Keratinocyte (primary cell): ENCODE measurements at regions not wholly inside any gene's neighbourhood (a gene's known extent, or its start where the extent isn't known, plus 50 kb on each side); places are given as distances from the start of the nearest gene placed in this dataset.
A peak's percentile ranks its signal among the peaks of the same experiment; 100 is the strongest.

Source experiments
- DNase-seq: peaks from one replicate; pipeline ENCODE4 v3.0.0-alpha.2; 2011; ENCODE audit warnings: low read depth, missing footprints, low spot score
- FAIRE-seq: peaks from 2 replicates; lab custom pipeline; 2011; peaks lifted over from hg19 to GRCh38; lab: Jason Lieb, UNC
- H2AFZ ChIP-seq: 2 replicates; pipeline ENCODE4 v1.6.0; 2012; ENCODE audit warnings: low read length, control low read depth, inconsistent platforms; ENCODE audit not compliant: control insufficient read depth
- H3K27ac ChIP-seq: 2 replicates; pipeline ENCODE4 v1.5.1; 2011; ENCODE audit warnings: low read length; ENCODE audit not compliant: control insufficient read depth, insufficient read depth
- H3K27me3 ChIP-seq: 3 replicates; pipeline ENCODE4 v1.6.0; 2011; ENCODE audit warnings: low read length; ENCODE audit not compliant: control insufficient read depth, insufficient read depth; ENCODE audit errors: extremely low read depth
- H3K36me3 ChIP-seq, 2 experiments: 2 replicates in 1 of 2; 3 replicates in 1 of 2; pipeline ENCODE4 v1.5.1; 2011; ENCODE audit warnings: low read length in 2 of 2, mild to moderate bottlenecking in 1 of 2; ENCODE audit not compliant: control insufficient read depth in 2 of 2, insufficient read depth in 2 of 2; ENCODE audit errors: extremely low read depth in 1 of 2
- H3K4me1 ChIP-seq: 3 replicates; pipeline ENCODE4 v1.5.1; 2011; ENCODE audit warnings: low read length; ENCODE audit not compliant: control insufficient read depth, insufficient read depth; ENCODE audit errors: extremely low read depth
- H3K4me2 ChIP-seq: 3 replicates; pipeline ENCODE4 v1.6.0; 2011; ENCODE audit warnings: low read depth, low read length; ENCODE audit not compliant: control insufficient read depth, insufficient read depth; ENCODE audit errors: extremely low read depth
- H3K4me3 ChIP-seq, 3 experiments: fragments of 200-600 bp in 1 of 3; sonication (generic) in 1 of 3; 2 replicates in 2 of 3; 3 replicates in 1 of 3; pipeline ENCODE4 v1.5.1; 2011 to 2016; ENCODE audit warnings: low read length in 3 of 3, mild to moderate bottlenecking in 3 of 3, control low read depth in 2 of 3, inconsistent platforms in 1 of 3, low read depth in 1 of 3, mixed read lengths in 1 of 3, mixed run types in 1 of 3, moderate library complexity in 1 of 3; ENCODE audit not compliant: control insufficient read depth in 2 of 3, insufficient read depth in 2 of 3; ENCODE audit errors: extremely low read depth in 1 of 3
- H3K79me2 ChIP-seq: 2 replicates; pipeline ENCODE4 v1.6.0; 2012; ENCODE audit warnings: low read length; ENCODE audit not compliant: control insufficient read depth, insufficient read depth
- H3K9ac ChIP-seq: 3 replicates; pipeline ENCODE4 v1.6.0; 2011; ENCODE audit warnings: low read length; ENCODE audit not compliant: control insufficient read depth, insufficient read depth; ENCODE audit errors: extremely low read depth
- H3K9me1 ChIP-seq: 3 replicates; pipeline ENCODE4 v1.6.0; 2011; ENCODE audit warnings: low read length; ENCODE audit not compliant: control insufficient read depth, insufficient read depth; ENCODE audit errors: extremely low read depth
- H3K9me3 ChIP-seq: 2 replicates; pipeline ENCODE4 v1.5.1; 2012; ENCODE audit warnings: low read depth, low read length; ENCODE audit not compliant: control insufficient read depth
- H4K20me1 ChIP-seq: 3 replicates; pipeline ENCODE4 v1.6.0; 2011; ENCODE audit warnings: low read length; ENCODE audit not compliant: control insufficient read depth, insufficient read depth; ENCODE audit errors: extremely low read depth
- CTCF ChIP-seq, 3 experiments: IDR thresholded peaks in 1 of 3; conservative IDR thresholded peaks in 1 of 3; optimal IDR thresholded peaks in 1 of 3; 2 replicates in 2 of 3; 3 replicates in 1 of 3; pipeline versions ENCODE3 to v1.5.1; 2011; ENCODE audit warnings: low read length in 3 of 3, mild to moderate bottlenecking in 3 of 3, moderate library complexity in 2 of 3, control low read depth in 1 of 3, inconsistent platforms in 1 of 3; ENCODE audit not compliant: insufficient read depth in 2 of 3; ENCODE audit errors: extremely low read depth in 1 of 3
- EZH2 ChIP-seq: IDR thresholded peaks from one replicate; pipeline ENCODE4 v1.6.1; 2012; ENCODE audit warnings: inconsistent platforms, mild to moderate bottlenecking, low read length, moderate library complexity
- dilution Hi-C: fragments of 300-500 bp; cut with MboI; formaldehyde crosslinking; loops from one replicate; pipeline ENCODE4 v1.7.0; 2020; ENCODE audit warnings: low sequenced_read_pairs; ENCODE audit not compliant: extremely low pct_ligation_motif_present

DNA sequence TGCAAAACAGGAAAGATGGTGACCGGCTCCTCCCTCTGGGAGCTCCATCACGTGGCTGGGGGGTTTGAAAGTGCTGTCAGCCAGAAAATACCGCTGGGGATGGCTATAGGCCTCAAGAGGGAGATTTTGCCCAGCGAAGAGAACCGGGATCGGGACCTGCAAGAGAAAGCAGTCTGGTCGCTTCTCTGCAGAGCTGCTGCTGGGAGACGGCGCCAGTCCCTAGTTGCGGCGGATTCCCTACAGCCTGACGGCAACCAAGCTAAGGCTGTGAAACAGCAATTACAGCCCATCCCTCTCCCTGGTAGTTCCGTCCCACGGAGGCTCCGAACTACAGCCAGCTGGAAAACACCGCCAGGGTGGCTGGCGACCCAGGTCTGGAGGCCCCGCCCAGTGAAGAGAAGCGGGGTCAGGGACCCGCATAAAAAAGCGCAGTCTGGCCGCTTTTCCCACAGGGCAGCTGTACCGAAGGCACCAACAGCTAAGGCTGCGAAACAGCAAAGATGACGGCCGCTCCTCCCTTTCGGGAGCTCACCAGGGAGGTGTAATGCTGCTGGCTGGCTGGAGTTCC, 238.1 kb upstream of the IRAK1BP1 start:
- TF ChIP-seq CTCF (optimal IDR thresholded peaks at IDR 0.05 in 1 of 3, IDR thresholded peaks at IDR 0.05 in 1 of 3, conservative IDR thresholded peaks at IDR 0.05 in 1 of 3; ENCODE audit: extremely low read depth in 1 of 3, insufficient read depth in 2 of 3, low read length in 3 of 3) (no peak), EZH2 (no peak)
- no peak for DNase-seq
- Histone ChIP-seq H3K9ac (no peak overlapping the region), H3K4me1 (no peaks in the 10 kb centered on the region), H3K36me3 (no peaks in the 10 kb centered on the region), H4K20me1 (no peaks in the 10 kb centered on the region), H3K9me1 (no peaks in the 10 kb centered on the region), H3K79me2 (no peaks in the 10 kb centered on the region), H3K27ac (no peak overlapping the region), H3K4me2 (peak overlapping the region; percentile 53), H3K4me3 (peak overlapping the region in 2 of 3 experiments; percentile 5 to 60), H2AFZ (peak overlapping the region; percentile 57), H3K27me3 (no peaks in the 10 kb centered on the region), H3K9me3 (no peaks in the 10 kb centered on the region)
- FAIRE-seq: no peak
- dilution Hi-C loops: no loop called here

DNA sequence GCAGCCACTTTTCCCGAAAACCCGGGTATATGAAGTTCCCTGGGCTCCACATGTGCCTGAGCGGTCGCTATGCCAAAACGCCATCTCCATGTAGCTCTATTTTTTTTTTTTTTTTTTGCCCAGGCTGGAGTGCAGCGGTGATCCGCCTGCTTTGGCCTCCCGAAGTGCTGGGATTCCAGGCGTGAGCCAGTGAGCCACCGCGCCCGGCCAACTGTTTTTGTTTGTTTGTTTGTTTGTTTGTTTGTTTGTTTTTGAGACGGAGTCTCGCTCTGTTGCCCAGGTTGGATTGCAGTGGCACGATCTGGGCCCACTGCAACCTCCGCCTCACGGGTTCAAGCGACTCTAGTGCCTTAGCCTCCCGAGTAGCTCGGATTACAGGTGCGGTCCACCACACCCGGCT, 237.5 kb upstream of the IRAK1BP1 start:
- H3K9me1 ChIP-seq: no peaks in the 10 kb centered on the region
- H3K79me2 ChIP-seq: no peaks in the 10 kb centered on the region
- FAIRE-seq (no peak), DNase-seq (no peak)
- no peak overlapping the region for H3K27ac ChIP-seq
- no peak overlapping the region for H3K4me3 ChIP-seq
- H3K36me3 ChIP-seq: no peaks in the 10 kb centered on the region
- dilution Hi-C loops: no loop called here
- H3K9ac ChIP-seq: no peak overlapping the region
- no peaks in the 10 kb centered on the region for H3K9me3 ChIP-seq
- H3K27me3 ChIP-seq: no peaks in the 10 kb centered on the region
- H3K4me2 ChIP-seq: no peak overlapping the region
- H4K20me1 ChIP-seq: no peaks in the 10 kb centered on the region
- no peaks in the 10 kb centered on the region for H3K4me1 ChIP-seq
- H2AFZ ChIP-seq: no peak overlapping the region
- TF ChIP-seq EZH2 (no peak), CTCF (optimal IDR thresholded peaks at IDR 0.05 in 1 of 3, IDR thresholded peaks at IDR 0.05 in 1 of 3, conservative IDR thresholded peaks at IDR 0.05 in 1 of 3; ENCODE audit: extremely low read depth in 1 of 3, insufficient read depth in 2 of 3, low read length in 3 of 3) (no peak)
